GM19438 (cell line): ENCODE measurements at regions not wholly inside any gene's neighbourhood (a gene's known extent, or its start where the extent isn't known, plus 50 kb on each side); places are given as distances from the start of the nearest gene placed in this dataset.

Experiments
- ATAC-seq: cut with Tn5 transposase; IDR thresholded peaks from one replicate; pipeline ENCODE4 v1.9.1; 2021; ENCODE audit warnings: low read depth; ENCODE audit not compliant: unreplicated experiment

DNA sequence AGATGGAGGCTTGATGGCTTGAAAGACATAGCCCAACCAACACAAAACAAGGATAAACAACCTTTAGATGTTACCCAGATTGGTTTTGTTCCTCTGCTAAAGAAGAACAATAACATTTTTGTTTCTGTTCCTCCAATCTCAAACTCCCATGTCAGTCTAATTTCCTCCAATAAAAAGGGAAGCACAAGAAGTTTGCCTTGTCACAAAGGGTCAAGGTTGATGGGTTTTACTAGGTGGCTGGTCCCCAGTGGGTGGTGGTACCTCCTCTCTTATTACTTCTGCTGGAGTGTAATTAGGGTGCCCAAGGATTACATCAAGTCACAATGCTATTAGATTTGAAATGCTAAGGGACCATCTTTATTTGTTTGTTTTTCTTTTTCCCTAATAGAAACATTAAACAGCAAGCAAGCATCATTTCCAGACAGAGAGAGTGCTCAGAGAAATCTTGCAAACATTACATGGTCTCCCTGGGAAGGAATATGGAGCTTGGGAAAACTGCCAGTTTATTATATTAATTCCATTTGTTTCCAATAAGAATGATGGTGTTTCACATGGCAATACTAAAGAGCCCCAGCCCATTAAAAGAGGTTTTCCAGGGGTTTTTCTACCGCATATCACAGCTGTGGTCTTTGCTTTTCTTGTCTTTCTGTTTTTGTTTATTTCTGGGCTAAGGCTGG lies 78.3 kb upstream of the AOAH start:
- no peak for ATAC-seq

DNA sequence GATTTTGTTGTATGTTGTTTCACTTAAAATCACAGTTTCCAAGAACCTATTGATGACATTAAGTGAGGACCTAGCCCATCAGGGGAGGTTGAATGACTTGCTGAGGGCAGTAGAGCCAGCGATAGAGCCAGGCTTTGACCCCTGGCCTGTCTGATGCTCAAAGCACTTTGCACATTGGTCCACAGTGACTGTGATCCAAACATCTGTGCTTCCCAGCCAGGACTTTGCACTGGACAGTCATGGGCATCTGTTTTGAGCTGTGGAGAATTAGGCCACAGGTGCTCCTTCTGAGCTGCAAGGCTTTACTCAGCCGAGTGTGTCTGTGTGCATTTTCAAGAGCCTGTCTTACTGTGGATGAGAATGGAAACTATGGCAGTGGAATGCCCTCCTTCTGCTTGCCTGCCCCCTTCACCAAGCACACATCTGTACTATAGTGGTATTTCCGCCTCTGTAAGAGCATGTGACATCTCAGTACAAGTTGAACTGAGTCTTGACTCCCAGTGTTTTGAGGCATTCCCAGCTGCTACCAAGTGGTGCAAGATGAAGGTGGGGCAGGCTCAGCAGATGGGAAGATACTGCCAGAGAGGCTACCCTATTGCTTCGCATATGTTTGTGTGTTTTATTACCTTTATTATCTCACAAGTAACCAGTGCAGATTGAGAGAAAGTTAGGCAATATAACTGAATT lies 72.7 kb upstream of the AOAH start:
- no peak for ATAC-seq

DNA sequence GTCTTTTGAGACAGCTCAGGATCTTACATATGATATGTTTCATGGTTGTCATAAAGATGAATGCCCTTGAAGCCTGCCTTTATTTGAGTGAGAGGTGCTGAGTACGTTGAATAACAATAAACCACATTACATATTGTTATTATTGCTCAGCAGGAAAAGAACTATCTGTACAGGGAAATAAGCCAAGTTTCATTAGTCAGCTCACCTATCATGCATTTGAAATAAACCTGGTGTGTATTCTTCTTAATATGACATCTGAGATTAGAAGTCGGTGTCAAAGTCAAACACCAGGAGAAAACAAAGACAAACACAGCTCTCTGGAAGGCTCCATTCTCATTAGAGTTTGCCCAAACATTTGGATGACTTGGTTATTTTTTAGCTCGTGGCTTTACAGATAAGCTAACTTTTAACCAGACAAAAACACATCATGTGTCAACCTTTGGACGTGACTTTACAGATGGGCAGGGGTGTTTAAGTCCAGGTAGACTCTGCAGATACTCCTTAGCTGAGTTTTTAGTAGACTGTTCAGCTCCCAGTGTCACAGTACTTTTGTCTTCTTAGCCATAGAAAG lies 71.2 kb upstream of the AOAH start:
- no peak for ATAC-seq

DNA sequence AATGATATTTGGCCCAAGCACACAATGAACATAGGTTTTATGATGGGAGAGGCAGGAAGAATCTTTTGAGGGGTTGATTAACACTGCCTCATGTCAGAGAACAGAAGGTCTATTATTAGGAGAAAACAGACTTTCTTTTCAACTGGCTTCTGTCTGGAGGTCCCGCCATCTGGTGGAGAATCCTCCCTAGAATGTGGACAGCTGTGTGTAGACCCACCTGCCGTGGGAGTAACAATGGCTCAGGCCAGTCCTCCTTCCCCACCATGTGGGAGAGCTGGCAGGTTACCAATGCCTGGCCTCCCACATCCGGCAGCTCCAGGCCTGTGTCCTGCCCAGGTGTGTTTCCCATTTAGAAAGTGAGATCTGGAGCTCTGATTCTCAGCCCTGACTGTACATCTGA lies 70.4 kb upstream of the AOAH start:
- no peak for ATAC-seq

DNA sequence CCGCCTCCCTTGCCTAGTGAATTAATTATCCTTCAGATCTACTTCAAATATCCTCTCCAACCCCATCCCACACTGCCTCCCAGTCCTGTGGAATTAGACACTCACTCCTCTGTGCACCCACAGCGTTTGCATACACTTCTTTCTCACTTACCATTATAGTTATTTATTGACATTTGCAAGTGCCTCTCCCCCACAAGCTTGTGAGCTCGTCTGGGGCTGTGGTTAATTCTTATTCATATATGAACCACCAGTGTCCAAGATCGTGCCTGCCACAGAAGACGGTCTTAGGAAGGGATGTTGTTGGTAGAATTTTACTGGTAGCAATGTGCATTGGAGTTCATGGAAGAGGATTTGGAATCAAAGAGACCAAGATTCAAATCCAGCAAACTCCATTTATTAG lies 68.1 kb upstream of the AOAH start:
- ATAC-seq, result peak; percentile 53

DNA sequence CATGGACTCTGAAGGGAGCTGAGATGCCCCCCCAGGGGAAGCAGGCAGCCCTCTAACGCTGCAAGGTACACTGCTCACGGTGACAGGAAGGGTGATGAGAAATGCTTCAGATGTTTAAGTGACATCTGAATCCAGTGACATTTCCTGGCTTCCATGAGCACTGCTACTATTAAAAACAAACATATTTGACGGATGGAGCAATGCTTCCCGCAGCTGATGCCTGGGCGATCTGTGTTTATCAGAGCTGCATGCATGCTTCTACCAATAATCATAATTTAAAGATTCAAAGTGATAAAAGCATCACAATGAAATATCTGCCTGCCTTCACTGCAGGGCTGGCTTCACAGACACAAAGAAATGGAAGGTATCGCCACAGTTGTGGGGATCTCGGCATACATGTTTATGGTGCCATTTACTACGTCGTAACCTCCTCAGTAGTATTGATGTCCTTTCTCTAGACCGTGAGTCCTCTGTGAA lies 66.1 kb upstream of the AOAH start:
- ATAC-seq, result no peak

DNA sequence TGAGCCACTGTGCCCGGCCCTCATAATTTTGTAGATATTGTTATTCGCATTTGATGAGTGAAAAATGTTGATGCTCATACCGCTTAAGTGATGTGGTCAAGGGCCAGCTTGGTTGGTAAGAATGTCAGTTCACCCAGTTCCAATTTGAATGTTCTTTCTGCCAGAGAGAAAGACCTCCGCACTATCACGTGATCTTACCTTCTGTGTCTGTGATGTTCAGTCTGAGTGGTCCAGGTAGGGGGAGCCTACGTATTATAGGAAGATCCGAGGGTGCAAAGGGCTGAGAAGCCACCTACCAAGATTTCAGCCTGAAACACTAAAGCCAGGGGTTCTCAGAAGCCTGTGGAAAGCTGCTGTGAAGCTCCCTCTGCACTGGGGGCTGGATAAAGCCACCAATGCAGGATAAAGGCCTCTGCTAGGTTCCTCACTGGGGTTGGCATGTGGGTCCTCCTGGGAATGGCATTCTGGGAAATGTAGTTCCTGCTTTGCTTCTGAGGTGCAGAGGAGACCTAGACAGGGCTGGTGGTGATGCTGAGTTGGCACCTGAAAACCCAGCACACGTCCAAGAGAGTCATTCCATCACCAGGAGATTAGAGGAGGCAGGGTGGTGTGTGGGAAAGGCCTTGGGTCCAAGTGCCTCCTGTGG lies 64.7 kb upstream of the AOAH start:
- ATAC-seq, result no peak

DNA sequence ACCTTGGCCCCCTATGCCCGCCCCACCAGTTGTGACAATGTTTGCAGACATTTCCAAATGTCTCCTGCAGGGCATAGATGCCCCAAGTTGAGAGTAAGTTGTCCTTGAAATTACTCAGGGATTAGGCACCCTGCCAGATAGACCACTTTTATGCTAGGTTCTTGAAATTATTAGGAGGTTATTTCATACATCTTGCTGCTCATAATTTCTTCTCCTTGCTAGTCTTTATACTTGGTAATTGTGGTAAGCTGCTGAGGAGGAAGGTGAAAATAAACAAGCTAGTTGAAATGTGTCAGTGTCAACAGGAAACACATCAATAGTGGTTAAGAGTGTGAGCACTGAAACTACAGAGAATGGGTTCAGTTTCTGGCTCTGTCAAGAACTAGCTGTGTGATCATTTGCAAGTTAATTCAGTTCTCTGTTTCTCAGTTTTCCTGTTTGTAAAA lies 63.7 kb upstream of the AOAH start:
- ATAC-seq, result no peak

DNA sequence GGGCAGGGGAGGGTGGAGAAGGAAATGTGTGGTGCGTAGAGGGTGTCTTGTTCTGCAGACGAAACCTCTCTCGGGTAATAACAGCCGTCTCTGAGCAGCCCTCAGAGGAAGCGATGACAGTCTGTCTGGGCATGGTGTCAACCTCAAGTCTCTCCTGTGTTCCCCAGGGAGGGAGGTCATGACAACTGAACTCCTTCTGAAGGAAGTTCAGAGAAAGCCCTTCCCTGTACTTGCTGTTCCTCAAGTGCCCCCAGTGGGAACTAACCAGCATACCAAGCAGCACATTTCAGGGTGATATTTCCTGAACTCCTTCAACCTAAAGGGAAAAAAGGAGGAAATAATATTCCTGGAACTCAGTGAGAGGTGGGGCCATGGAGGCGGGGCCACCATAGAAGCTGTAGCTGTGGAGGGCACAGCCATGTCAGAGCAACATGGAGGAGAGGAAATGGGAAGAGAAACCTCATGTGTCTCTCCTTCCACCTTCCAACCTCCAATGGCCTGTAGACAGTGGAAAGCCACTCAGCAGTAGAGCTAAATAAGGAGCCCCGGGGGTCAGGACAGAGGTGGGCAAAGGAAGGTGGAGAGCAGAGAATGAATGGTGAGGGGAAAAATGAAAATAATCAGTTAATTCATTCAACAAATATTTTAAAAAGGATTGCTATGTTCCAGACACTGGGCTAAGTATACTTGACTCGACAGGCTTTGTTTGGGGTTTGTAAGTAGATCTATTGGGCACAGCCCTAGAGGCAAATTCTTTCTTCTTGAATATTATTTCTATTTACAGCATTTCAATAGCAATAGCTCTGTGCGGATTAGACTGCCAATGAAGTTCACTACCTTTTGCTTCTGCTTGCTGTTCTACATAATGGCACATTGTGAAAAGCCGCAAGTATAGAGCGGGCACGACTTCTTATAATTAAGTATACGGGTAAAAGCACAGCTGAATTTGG lies 61.0 kb upstream of the AOAH start:
- ATAC-seq, result peak; percentile 99

DNA sequence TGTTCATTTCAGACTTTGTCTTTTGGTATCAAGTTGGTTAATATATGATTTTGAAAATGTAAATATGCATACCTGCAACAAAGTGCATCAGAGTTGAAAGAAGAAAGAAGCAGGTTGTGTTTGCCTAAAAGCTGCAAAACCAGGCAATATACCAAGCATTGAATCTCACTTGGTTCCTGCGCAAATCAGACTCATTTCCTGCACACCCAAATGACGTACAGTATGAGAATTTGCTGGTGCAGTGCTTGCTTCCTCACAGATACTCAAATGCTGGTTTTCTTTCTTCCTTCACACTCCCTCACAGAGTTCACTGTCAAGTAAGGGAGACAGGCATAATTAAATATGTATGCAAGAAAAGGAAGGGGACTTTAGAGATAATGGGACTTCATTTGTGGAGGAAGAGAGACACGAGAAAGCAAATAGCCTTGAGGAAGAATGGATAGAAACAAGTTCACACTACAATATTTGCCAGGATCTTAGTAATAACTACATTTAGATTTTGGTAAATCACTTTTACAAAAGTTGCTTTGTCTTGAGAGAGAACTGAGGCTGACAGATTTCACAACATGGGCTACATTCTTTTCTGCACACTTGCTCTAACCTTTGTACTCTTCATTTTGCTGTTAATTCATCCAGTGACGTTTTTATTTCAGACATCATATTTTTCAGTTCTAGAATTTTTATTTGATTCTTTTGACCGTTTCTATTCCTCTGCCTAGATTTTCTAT lies 56.9 kb upstream of the AOAH start:
- no peak for ATAC-seq

DNA sequence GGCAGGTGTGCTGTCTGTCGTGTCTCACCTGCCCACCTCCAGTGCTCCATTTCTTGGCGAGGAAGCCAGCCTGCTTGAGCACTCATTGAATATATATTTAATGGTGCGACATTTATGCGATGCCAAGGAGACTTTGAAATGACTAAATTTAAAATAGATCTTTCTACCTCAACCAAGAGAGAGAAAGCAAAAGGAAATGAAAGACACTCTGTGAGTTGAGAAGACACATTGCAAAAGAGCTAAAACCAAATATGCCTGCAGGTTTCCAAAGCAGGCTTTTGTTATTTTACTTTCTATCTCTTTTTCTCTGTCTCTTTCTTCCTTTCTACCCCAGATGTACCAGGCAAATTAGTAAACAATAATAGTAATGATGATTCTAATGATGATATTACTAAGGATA lies 53.6 kb upstream of the AOAH start:
- no peak for ATAC-seq

DNA sequence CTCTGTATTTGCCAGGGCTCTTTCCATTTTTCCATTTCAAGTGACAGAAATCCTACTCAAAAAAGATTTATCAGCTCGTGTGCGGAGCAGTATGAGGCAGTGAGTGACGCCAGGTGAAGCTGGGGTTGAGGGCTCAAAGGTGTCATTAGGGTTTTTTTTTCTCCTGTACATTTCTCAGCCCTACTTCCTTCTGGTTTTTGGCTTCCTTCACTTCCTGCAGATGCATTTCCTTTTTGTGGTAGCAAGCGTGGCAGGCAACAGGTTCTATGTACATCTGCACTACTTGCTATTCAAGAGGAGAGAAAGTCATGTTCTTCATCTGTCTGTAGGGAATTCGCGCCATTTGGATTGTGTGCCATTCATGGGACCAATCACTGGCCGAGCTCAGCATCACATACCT lies 52.8 kb upstream of the AOAH start:
- no peak for ATAC-seq

DNA sequence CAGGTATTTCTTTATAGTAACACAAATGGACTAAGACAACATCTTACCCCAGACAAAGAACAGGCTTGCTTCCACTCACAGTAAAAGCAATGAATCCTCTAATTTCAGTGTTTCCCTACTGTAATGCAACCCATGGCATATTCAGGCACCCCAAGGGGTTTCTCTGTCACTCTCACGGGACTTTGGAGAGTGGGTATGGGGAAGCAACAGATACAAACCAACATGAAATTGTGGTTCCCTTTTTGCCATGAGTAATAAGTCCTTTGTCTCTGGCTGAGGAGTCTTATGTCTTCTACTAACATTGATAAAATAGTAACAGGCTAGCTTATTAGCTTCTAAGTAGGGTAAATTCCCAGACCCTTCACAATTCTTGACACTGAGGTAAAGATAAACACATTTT lies 51.4 kb upstream of the AOAH start:
- ATAC-seq, result no peak

DNA sequence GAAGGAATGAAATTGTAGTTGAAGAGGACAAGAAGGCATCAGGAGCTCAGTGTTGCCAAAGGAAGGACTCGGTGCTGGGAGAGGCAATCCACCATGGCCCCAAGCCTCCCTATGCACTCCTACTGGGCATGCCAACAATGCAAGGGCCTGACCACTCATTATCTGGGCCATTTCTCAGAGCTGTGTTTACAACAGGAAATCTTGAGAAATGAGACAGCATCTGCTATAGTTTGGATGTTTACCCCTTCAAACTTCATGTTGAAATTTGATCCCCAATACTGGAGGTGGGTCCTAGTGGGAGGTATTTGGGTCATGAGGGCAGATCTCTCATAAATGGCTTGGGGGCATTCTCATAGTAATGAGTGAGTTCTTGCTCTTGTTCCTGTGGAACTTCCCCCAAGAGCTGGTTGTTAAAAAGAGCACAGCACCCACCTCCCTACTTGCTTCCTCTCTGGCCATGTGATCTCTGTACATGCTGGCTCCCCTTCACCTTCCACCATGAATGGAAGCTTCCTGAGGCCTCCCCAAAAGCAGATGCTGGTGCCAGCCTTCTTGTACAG lies 50.8 kb upstream of the AOAH start:
- ATAC-seq, result no peak
